Activated CD8-positive, alpha-beta T cell treated with anti-CD3 and anti-CD28 coated beads, Interleukin-2, amount 10 ng/mL, durations not matched to agents 7 days and 5 days (primary cell): ENCODE measurements at regions not wholly inside any gene's neighbourhood (a gene's known extent, or its start where the extent isn't known, plus 50 kb on each side); places are given as distances from the start of the nearest gene placed in this dataset.

Experiments
- ATAC-seq: fragments of 150-1000 bp; cut with Tn5 transposase; one replicate; pipeline ENCODE4 v1.10.0; 2021; ENCODE audit warnings: moderate library complexity
- CTCF ChIA-PET: fragments of 350-600 bp; sonication (Branson Sonifier 250); formaldehyde crosslinking; loops from one replicate; lab custom pipeline; 2021; ENCODE audit warnings: antibody characterized with exemption; lab: Charles Lee
- POLR2A ChIA-PET: fragments of 350-600 bp; sonication (Branson Sonifier 250); formaldehyde crosslinking; loops from one replicate; lab custom pipeline; 2021; ENCODE audit warnings: antibody characterized with exemption; lab: Charles Lee
- DNase-seq: peaks from one replicate; pipeline ENCODE4 v3.0.0-alpha.2; 2020
- H3K27ac Mint-ChIP-seq: one replicate; pipeline ENCODE4 v1.8.0; 2021; ENCODE audit warnings: mild to moderate bottlenecking, mixed read lengths
- H3K27me3 Mint-ChIP-seq: one replicate; pipeline ENCODE4 v1.8.0; 2021; ENCODE audit warnings: low read depth, mixed read lengths
- H3K36me3 Mint-ChIP-seq: one replicate; pipeline ENCODE4 v1.8.0; 2021; ENCODE audit warnings: low read depth, mixed read lengths
- H3K4me1 Mint-ChIP-seq: one replicate; pipeline ENCODE4 v1.8.0; 2021; ENCODE audit warnings: low read depth, mixed read lengths
- H3K4me3 Mint-ChIP-seq: one replicate; pipeline ENCODE4 v1.8.0; 2021; ENCODE audit warnings: mild to moderate bottlenecking, mixed read lengths
- H3K9me3 Mint-ChIP-seq: one replicate; pipeline ENCODE4 v1.8.0; 2022; ENCODE audit warnings: mixed read lengths; ENCODE audit not compliant: insufficient read depth

DNA sequence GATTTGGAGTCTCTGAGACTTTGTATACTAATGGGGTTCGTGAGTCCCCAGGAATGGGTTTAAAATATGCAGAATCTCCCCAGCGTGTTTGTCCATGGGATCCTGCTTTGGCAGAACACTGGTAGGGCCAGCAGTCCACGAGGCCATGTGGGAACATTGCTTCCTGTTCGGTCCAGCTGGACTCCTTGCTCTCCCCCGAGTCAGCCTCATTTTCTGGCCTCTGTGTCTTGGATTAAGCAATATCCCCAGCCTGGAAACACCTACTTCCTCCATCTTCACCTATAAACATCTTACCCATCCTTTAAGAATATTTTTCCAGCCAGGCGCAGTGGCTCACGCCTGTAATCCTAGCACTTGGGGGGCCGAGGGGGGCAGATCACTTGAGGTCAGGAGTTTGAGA lies 142.4 kb downstream of the NAV1 start:
- H3K4me1 Mint-ChIP-seq = no peaks in the 10 kb centered on the region
- POLR2A ChIA-PET = no interaction called here
- DNase-seq (no peak), ATAC-seq (no peak)
- CTCF ChIA-PET = no interaction called here
- peaks cover 4% of the 10 kb centered on the region for H3K9me3 Mint-ChIP-seq
- no peak overlapping the region for H3K4me3 Mint-ChIP-seq
- no peaks in the 10 kb centered on the region for H3K36me3 Mint-ChIP-seq
- H3K27me3 Mint-ChIP-seq = peaks cover 3% of the 10 kb centered on the region
- H3K27ac Mint-ChIP-seq = no peak overlapping the region

GRCh38 chr1:201682964-201683363 lies 144.0 kb downstream of the NAV1 start:
- ChIA-PET POLR2A (no interaction called here), CTCF (no interaction called here)
- H3K4me3 Mint-ChIP-seq = no peak overlapping the region
- H3K4me1 Mint-ChIP-seq = no peaks in the 10 kb centered on the region
- DNase-seq = no peak
- H3K27me3 Mint-ChIP-seq = peaks cover 5% of the 10 kb centered on the region
- no peaks in the 10 kb centered on the region for H3K36me3 Mint-ChIP-seq
- peaks cover 4% of the 10 kb centered on the region for H3K9me3 Mint-ChIP-seq
- ATAC-seq = no peak
- no peak overlapping the region for H3K27ac Mint-ChIP-seq

DNA sequence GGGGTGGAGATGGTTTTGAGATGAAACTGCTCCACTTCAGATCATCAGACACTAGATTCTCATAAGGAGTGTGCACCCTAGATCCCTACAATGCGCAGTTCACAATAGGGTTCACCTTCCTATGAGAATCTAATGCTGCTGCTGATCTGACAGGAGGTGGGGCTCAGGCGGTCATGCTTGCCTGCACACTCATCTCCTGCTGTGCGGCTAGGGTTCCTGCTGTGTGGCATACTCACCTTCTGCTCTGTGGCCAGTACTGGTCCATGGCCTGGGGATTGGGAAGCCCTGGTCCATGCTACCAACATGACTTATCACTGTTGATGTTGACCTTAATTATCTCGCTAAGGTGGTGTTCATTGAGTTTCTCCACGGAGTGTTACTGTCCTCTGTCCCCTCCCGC lies 144.5 kb downstream of the NAV1 start:
- ChIA-PET CTCF (no interaction called here), POLR2A (no interaction called here)
- H3K4me1 Mint-ChIP-seq = no peaks in the 10 kb centered on the region
- H3K27me3 Mint-ChIP-seq = peaks cover 5% of the 10 kb centered on the region
- H3K36me3 Mint-ChIP-seq = no peaks in the 10 kb centered on the region
- H3K9me3 Mint-ChIP-seq = peaks cover 4% of the 10 kb centered on the region
- no peak overlapping the region for H3K27ac Mint-ChIP-seq
- no peak for ATAC-seq
- no peak overlapping the region for H3K4me3 Mint-ChIP-seq
- DNase-seq = no peak

DNA sequence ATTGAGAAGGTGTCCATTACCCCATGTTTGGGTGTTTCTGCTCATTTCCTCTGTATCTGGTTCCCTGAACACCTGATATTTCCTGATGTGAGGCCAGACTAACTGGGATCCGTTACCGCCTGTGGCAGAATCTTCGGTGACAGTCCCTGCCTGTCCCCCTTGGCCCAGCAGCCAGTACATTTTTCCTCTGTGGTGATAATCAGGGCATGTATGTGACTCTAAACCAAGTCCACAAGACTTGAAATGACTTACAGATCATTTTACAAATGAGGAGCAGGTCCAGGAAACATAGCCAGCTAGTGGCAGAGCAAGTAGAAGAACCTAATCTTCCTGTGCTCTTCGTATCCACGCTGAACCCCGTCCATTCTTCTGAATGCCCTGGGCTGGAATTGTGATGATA lies 143.5 kb upstream of the IPO9 start:
- CTCF ChIA-PET = interaction anchor here (1.2 to 1.3 kb wide), 2 partner anchors 10 to 108 kb away, joined by 3 read pairs; no protein-coding TSS in a partner anchor
- POLR2A ChIA-PET = no interaction called here

DNA sequence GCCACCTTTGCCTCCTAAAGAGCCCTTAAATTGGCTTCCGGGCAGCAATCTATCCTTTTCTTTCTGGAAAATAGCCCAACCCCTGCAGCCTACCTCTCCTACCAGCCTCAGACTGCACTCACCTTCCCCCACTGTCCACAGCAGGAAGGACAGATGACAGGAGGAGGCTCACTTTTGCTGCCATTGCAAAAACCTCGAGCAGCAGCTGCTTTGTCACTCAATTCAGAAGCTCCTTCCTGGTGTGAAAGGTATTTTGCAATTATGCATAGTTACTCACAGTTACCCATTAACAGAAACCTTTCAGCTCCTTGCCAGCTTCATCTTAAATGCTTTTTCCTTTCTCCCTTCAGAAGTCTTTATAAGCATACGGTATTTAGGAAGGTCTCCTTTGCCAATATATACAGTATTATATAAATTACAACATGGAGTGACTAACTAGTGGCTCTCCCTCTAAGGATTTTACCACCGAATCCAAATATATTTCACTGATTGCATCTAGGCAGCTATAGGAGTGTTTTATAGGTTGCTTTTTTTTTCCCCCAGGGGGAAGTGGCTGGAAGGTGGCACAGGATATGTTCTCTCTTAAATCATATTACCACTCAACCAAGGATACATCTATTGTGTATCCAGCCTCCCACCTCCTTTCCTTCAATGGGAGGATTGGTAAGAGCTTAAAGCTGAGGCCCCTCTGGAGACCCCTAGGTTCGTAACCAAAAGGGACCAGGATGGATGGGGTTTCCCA lies 142.1 kb upstream of the IPO9 start:
- CTCF ChIA-PET = no interaction called here
- POLR2A ChIA-PET = interaction anchor here (0.6 kb wide), 1 partner anchor 21 kb away, joined by 3 read pairs; no protein-coding TSS in a partner anchor
- DNase-seq (no peak), ATAC-seq (no peak)
- Mint-ChIP-seq H3K4me1 (no peaks in the 10 kb centered on the region), H3K36me3 (no peaks in the 10 kb centered on the region), H3K9me3 (no peaks in the 10 kb centered on the region), H3K27me3 (peaks cover 5% of the 10 kb centered on the region), H3K4me3 (no peak overlapping the region), H3K27ac (no peak overlapping the region)

More for the DNA sequence above, 143.5 kb upstream of the IPO9 start:
- Mint-ChIP-seq H3K27me3 (peaks cover 5% of the 10 kb centered on the region), H3K27ac (no peak overlapping the region), H3K4me3 (no peak overlapping the region), H3K36me3 (no peaks in the 10 kb centered on the region), H3K9me3 (no peaks in the 10 kb centered on the region), H3K4me1 (no peaks in the 10 kb centered on the region)
- DNase-seq (no peak), ATAC-seq (no peak)

- no peak for ATAC-seq
- no peaks in the 10 kb centered on the region for H3K9me3 Mint-ChIP-seq
- no peaks in the 10 kb centered on the region for H3K36me3 Mint-ChIP-seq
- H3K4me3 Mint-ChIP-seq = no peak overlapping the region
- ChIA-PET POLR2A (no interaction called here), CTCF (no interaction called here)
- no peak for DNase-seq
- no peaks in the 10 kb centered on the region for H3K4me1 Mint-ChIP-seq
- no peak overlapping the region for H3K27ac Mint-ChIP-seq
- peaks cover 5% of the 10 kb centered on the region for H3K27me3 Mint-ChIP-seq
Observed at GRCh38 chr1:201688514-201688913, 140.4 kb upstream of the IPO9 start.

- ATAC-seq (no peak), DNase-seq (no peak)
- no peak overlapping the region for H3K4me3 Mint-ChIP-seq
- ChIA-PET CTCF (no interaction called here), POLR2A (no interaction called here)
- no peaks in the 10 kb centered on the region for H3K4me1 Mint-ChIP-seq
- H3K27ac Mint-ChIP-seq = no peak overlapping the region
- H3K36me3 Mint-ChIP-seq = no peaks in the 10 kb centered on the region
- no peaks in the 10 kb centered on the region for H3K9me3 Mint-ChIP-seq
- H3K27me3 Mint-ChIP-seq = peaks cover 5% of the 10 kb centered on the region
Observed at GRCh38 chr1:201689647-201690046, 139.3 kb upstream of the IPO9 start.

DNA sequence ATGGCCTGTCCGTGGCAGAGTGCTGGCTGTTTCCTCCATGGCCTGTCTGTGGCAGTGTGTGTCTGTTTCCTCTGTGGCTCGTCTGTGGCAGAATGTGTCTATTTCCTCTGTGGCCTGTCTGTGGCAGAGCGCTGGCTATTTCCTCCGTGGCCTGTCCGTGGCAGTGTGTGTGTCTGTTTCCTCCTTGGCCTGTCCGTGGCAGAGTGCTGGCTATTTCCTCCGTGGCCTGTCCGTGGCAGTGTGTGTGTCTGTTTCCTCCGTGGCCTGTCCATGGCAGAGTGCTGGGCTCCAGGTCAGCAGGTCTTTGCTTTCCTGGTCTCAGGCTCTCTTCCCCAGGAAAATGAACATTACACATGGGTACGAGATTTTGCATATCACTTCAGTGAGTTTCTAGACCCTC lies 138.4 kb upstream of the IPO9 start:
- Mint-ChIP-seq H3K4me3 (no peak overlapping the region), H3K36me3 (no peaks in the 10 kb centered on the region), H3K4me1 (no peaks in the 10 kb centered on the region), H3K27me3 (peaks cover 5% of the 10 kb centered on the region), H3K27ac (no peak overlapping the region), H3K9me3 (no peaks in the 10 kb centered on the region)
- DNase-seq = no peak
- ChIA-PET CTCF (no interaction called here), POLR2A (no interaction called here)
- ATAC-seq = no peak

DNA sequence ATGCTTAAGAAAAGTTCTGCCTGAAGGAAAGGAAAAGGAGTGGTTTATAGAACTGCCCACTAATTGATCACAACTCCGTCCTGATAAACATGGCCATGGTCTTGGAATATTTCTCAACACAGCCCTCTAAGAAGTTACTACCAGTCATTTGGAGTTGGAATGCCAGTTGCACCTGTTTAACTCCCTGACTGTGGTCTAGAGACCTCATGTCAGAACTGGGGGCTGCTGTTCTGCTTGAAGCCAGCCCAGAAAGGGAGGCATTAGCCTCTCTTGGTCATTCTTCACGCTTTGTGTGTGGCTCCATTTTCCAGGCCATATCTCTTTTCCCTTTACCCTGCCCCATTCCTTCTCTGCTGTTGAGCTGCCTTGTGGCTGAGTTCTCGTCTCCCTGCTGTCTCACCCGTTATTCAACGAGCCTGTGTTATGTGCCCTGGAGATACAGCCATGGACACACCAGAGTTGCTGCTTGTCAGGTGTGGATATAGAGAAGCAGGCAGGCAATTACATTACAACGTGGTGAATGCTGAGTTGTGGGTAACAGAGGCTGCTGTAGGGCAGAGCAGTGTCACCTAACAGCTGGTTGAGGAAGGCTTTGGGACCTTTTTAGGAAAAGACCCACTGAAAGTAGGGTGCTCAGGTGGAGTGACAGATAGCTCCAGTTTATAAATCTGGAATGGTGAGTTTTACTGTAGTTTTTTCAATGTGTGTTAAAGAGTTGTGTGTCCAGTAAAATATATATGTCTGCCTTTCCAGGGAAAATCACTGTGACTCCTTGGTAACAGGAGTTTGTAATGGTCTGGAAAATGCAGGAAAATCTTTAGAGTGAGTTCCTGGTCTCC lies 137.0 kb upstream of the IPO9 start:
- ATAC-seq = no peak
- Mint-ChIP-seq H3K27ac (no peak overlapping the region), H3K27me3 (no peaks in the 10 kb centered on the region), H3K4me1 (no peaks in the 10 kb centered on the region), H3K4me3 (no peak overlapping the region), H3K36me3 (no peaks in the 10 kb centered on the region), H3K9me3 (no peaks in the 10 kb centered on the region)
- POLR2A ChIA-PET = no interaction called here
- CTCF ChIA-PET = no interaction called here
- DNase-seq = no peak

- Mint-ChIP-seq H3K4me3 (no peak overlapping the region), H3K27ac (no peak overlapping the region), H3K4me1 (no peaks in the 10 kb centered on the region), H3K36me3 (no peaks in the 10 kb centered on the region), H3K9me3 (no peaks in the 10 kb centered on the region), H3K27me3 (no peaks in the 10 kb centered on the region)
- ATAC-seq = no peak
- POLR2A ChIA-PET = no interaction called here
- CTCF ChIA-PET = no interaction called here
- no peak for DNase-seq
Observed at GRCh38 chr1:201692555-201693394, 136.2 kb upstream of the IPO9 start.

DNA sequence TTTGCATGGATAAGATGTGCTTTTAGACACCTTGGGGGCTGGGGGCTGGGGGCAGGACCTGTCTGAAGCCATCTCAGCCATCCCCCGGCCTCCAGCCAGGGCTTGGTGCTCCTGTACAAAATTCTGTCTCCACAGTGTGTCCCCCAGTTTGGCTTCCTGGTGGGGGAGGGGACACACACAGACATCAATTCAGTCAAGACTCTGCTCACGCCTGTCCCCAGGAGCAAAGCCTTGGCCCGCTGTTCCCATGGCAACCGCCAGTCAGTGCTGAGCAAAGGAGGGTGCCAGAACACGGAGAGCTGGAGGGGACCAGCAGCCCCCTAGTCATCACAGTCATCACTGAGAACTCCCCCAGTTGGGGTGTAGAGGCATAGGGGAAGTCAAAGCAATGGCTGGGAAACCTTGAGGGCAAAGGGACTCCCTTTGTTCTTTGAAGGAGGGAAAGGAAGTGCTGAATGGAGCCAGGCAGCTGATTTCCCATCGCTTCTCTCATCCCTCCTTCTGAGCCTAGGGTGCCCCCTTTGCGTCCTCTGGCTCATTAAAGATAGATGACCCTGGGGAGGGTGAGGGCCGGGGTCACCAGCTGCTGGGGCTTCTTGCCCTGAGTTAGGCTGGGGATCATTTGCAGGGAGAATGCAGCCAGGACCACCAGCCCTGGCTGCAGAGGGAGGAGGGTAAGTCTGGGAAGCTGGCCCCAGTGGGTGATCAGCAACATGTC lies 134.9 kb upstream of the IPO9 start:
- H3K4me3 Mint-ChIP-seq = no peak overlapping the region
- no peaks in the 10 kb centered on the region for H3K4me1 Mint-ChIP-seq
- H3K36me3 Mint-ChIP-seq = no peaks in the 10 kb centered on the region
- DNase-seq (no peak), ATAC-seq (no peak)
- POLR2A ChIA-PET = no interaction called here
- CTCF ChIA-PET = interaction anchor here (1.3 to 1.7 kb wide), 2 partner anchors 99 to 134 kb away, joined by 4 read pairs; no protein-coding TSS in a partner anchor
- no peak overlapping the region for H3K27ac Mint-ChIP-seq
- no peaks in the 10 kb centered on the region for H3K27me3 Mint-ChIP-seq
- no peaks in the 10 kb centered on the region for H3K9me3 Mint-ChIP-seq
